ENCODE measurements at regions not wholly inside any gene's neighbourhood (a gene's known extent, or its start where the extent isn't known, plus 50 kb on each side); places are given as distances from the start of the nearest gene placed in this dataset.

DNA sequence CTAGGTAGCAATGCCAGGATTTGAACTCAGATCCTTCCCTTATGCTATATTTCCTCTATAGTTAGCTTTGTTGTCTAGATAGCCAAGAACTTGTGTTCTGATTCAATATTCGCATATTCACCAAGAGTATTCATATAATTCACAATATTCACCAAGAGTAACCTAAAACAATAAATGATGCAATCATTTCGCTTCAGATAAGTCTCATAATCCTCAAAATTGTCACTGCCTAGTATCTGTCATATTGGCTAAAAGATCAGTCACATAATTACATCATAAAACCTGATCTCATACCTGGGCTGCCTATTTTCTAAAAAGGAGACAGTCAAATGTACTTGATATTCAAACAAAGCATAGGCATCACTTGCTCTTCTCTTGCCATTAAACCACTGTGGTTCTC is 199.7 kb upstream of the CPEB2 start (continued):
- TF ChIP-seq, protein P1, sequence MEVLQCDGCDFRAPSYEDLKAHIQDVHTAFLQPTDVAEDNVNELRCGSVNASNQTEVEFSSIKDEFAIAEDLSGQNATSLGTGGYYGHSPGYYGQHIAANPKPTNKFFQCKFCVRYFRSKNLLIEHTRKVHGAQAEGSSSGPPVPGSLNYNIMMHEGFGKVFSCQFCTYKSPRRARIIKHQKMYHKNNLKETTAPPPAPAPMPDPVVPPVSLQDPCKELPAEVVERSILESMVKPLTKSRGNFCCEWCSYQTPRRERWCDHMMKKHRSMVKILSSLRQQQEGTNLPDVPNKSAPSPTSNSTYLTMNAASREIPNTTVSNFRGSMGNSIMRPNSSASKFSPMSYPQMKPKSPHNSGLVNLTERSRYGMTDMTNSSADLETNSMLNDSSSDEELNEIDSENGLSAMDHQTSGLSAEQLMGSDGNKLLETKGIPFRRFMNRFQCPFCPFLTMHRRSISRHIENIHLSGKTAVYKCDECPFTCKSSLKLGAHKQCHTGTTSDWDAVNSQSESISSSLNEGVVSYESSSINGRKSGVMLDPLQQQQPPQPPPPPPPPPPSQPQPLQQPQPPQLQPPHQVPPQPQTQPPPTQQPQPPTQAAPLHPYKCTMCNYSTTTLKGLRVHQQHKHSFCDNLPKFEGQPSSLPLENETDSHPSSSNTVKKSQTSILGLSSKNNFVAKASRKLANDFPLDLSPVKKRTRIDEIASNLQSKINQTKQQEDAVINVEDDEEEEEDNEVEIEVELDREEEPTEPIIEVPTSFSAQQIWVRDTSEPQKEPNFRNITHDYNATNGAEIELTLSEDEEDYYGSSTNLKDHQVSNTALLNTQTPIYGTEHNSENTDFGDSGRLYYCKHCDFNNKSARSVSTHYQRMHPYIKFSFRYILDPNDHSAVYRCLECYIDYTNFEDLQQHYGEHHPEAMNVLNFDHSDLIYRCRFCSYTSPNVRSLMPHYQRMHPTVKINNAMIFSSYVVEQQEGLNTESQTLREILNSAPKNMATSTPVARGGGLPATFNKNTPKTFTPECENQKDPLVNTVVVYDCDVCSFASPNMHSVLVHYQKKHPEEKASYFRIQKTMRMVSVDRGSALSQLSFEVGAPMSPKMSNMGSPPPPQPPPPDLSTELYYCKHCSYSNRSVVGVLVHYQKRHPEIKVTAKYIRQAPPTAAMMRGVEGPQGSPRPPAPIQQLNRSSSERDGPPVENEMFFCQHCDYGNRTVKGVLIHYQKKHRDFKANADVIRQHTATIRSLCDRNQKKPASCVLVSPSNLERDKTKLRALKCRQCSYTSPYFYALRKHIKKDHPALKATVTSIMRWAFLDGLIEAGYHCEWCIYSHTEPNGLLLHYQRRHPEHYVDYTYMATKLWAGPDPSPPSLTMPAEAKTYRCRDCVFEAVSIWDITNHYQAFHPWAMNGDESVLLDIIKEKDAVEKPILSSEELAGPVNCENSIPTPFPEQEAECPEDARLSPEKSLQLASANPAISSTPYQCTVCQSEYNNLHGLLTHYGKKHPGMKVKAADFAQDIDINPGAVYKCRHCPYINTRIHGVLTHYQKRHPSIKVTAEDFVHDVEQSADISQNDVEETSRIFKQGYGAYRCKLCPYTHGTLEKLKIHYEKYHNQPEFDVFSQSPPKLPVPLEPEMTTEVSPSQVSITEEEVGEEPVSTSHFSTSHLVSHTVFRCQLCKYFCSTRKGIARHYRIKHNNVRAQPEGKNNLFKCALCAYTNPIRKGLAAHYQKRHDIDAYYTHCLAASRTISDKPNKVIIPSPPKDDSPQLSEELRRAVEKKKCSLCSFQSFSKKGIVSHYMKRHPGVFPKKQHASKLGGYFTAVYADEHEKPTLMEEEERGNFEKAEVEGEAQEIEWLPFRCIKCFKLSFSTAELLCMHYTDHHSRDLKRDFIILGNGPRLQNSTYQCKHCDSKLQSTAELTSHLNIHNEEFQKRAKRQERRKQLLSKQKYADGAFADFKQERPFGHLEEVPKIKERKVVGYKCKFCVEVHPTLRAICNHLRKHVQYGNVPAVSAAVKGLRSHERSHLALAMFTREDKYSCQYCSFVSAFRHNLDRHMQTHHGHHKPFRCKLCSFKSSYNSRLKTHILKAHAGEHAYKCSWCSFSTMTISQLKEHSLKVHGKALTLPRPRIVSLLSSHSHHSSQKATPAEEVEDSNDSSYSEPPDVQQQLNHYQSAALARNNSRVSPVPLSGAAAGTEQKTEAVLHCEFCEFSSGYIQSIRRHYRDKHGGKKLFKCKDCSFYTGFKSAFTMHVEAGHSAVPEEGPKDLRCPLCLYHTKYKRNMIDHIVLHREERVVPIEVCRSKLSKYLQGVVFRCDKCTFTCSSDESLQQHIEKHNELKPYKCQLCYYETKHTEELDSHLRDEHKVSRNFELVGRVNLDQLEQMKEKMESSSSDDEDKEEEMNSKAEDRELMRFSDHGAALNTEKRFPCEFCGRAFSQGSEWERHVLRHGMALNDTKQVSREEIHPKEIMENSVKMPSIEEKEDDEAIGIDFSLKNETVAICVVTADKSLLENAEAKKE (CRISPR knock-in tag; IDR thresholded peaks at IDR 0.05): no peak
- TF ChIP-seq POLR2AphosphoS5 (IDR thresholded peaks at IDR 0.05; ENCODE audit: low read depth): no peak

DNA sequence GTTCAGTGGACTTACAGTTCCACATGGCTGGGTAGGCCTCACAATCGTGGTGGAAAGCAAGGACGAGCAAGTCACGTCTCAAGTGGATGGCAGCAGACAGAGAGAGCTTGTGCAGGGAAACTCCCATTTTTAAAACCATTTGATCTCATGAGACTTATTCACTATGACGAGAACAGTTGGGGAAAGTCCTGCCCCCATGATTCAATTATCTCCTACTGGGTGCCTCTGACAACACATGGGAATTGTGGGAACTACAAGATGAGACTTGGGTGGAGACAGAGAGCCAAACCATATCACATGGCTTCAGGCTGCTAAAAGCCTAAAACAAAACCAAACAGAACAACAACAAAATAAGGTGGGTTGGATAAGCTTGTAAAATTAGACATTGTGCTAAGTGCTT is 194.4 kb upstream of the CPEB2 start:
- Histone ChIP-seq H3F3A (replicated peaks; ENCODE audit: low read depth) (no peaks in the 10 kb centered on the region), H3K79me2 (replicated peaks; ENCODE audit: insufficient read depth) (no peaks in the 10 kb centered on the region), H3K4me2 (no peak overlapping the region), H3K27ac (ENCODE audit: low read depth) (no peak overlapping the region), H3K27me3 (ENCODE audit: insufficient read depth) (no peaks in the 10 kb centered on the region), H3K4me3 (no peak overlapping the region), H3K36me3 (ENCODE audit: insufficient read depth) (no peaks in the 10 kb centered on the region), H3K9me2 (ENCODE audit: insufficient read depth) (peaks cover 11% of the 10 kb centered on the region), H4K20me1 (replicated peaks; ENCODE audit: insufficient read depth) (no peaks in the 10 kb centered on the region), H3K4me1 (ENCODE audit: insufficient read depth) (no peaks in the 10 kb centered on the region), H2AFZ (no peak overlapping the region)
- no peak for DNase-seq (ENCODE audit: low spot score)
- Mint-ChIP-seq H3K36me3 (ENCODE audit: low read depth) (no peaks in the 10 kb centered on the region; the same call in 1 of the 3 replicates), H3K4me1 (no peaks in the 10 kb centered on the region), H3K9me3 (peaks cover 7% of the 10 kb centered on the region; the same call in 2 of the 3 replicates), H3K27ac (no peak overlapping the region), H3K27me3 (ENCODE audit: insufficient read depth, low read depth, poor library complexity) (no peaks in the 10 kb centered on the region), H3K4me3 (no peak overlapping the region)
- ATAC-seq: no peak
- TF ChIP-seq, protein P2, sequence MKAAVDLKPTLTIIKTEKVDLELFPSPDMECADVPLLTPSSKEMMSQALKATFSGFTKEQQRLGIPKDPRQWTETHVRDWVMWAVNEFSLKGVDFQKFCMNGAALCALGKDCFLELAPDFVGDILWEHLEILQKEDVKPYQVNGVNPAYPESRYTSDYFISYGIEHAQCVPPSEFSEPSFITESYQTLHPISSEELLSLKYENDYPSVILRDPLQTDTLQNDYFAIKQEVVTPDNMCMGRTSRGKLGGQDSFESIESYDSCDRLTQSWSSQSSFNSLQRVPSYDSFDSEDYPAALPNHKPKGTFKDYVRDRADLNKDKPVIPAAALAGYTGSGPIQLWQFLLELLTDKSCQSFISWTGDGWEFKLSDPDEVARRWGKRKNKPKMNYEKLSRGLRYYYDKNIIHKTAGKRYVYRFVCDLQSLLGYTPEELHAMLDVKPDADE (IDR thresholded peaks at IDR 0.05): no peak
- TF ChIP-seq POLR2AphosphoS5 (IDR thresholded peaks at IDR 0.05; ENCODE audit: low read depth) (no peak), CREB1 (CRISPR knock-in tag; IDR thresholded peaks at IDR 0.05; ENCODE audit: low read depth) (no peak), ZNF331 (CRISPR knock-in tag; IDR thresholded peaks at IDR 0.05; ENCODE audit: low read depth) (no peak), NANOG (IDR thresholded peaks at IDR 0.05; ENCODE audit: borderline replicate concordance) (no peak), EZH2 (IDR thresholded peaks at IDR 0.05; ENCODE audit: low read depth, unreplicated experiment) (no peak)
- TF ChIP-seq, protein P3, sequence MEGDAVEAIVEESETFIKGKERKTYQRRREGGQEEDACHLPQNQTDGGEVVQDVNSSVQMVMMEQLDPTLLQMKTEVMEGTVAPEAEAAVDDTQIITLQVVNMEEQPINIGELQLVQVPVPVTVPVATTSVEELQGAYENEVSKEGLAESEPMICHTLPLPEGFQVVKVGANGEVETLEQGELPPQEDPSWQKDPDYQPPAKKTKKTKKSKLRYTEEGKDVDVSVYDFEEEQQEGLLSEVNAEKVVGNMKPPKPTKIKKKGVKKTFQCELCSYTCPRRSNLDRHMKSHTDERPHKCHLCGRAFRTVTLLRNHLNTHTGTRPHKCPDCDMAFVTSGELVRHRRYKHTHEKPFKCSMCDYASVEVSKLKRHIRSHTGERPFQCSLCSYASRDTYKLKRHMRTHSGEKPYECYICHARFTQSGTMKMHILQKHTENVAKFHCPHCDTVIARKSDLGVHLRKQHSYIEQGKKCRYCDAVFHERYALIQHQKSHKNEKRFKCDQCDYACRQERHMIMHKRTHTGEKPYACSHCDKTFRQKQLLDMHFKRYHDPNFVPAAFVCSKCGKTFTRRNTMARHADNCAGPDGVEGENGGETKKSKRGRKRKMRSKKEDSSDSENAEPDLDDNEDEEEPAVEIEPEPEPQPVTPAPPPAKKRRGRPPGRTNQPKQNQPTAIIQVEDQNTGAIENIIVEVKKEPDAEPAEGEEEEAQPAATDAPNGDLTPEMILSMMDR (conservative IDR thresholded peaks at IDR 0.05; ENCODE audit: low read depth in 2 of 2): no peak
- TF ChIP-seq, protein P4, sequence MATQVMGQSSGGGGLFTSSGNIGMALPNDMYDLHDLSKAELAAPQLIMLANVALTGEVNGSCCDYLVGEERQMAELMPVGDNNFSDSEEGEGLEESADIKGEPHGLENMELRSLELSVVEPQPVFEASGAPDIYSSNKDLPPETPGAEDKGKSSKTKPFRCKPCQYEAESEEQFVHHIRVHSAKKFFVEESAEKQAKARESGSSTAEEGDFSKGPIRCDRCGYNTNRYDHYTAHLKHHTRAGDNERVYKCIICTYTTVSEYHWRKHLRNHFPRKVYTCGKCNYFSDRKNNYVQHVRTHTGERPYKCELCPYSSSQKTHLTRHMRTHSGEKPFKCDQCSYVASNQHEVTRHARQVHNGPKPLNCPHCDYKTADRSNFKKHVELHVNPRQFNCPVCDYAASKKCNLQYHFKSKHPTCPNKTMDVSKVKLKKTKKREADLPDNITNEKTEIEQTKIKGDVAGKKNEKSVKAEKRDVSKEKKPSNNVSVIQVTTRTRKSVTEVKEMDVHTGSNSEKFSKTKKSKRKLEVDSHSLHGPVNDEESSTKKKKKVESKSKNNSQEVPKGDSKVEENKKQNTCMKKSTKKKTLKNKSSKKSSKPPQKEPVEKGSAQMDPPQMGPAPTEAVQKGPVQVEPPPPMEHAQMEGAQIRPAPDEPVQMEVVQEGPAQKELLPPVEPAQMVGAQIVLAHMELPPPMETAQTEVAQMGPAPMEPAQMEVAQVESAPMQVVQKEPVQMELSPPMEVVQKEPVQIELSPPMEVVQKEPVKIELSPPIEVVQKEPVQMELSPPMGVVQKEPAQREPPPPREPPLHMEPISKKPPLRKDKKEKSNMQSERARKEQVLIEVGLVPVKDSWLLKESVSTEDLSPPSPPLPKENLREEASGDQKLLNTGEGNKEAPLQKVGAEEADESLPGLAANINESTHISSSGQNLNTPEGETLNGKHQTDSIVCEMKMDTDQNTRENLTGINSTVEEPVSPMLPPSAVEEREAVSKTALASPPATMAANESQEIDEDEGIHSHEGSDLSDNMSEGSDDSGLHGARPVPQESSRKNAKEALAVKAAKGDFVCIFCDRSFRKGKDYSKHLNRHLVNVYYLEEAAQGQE (IDR thresholded peaks at IDR 0.05; ENCODE audit: unreplicated experiment): no peak

Data from GM23338 (cell line).